RPMI8226 (cell line): ENCODE measurements at regions not wholly inside any gene's neighbourhood (a gene's known extent, or its start where the extent isn't known, plus 50 kb on each side); places are given as distances from the start of the nearest gene placed in this dataset.

Experiments used
- DNase-seq: peaks from one replicate; pipeline ENCODE4 v3.0.0-alpha.2; 2015

GRCh38 chr18:33805592-33805991 lies 227.6 kb downstream of the ASXL3 start:
- no peak for DNase-seq

- peak; percentile 76 for DNase-seq
These were observed 226.2 kb downstream of the ASXL3 start for GRCh38 chr18:33804258-33804657.

GRCh38 chr18:33803636-33804035 lies 225.6 kb downstream of the ASXL3 start:
- no peak for DNase-seq

- peak; percentile 98 for DNase-seq
These were observed 224.9 kb downstream of the ASXL3 start for GRCh38 chr18:33802955-33803354.
